HepG2 (cell line): ENCODE measurements at regions not wholly inside any gene's neighbourhood (a gene's known extent, or its start where the extent isn't known, plus 50 kb on each side); places are given as distances from the start of the nearest gene placed in this dataset.

Experiments used
- ATAC-seq: fragments of 200-7000 bp; cut with Tn5 transposase; 3 replicates; pipeline ENCODE4 v1.9.1; 2020; ENCODE audit warnings: mild to moderate bottlenecking, moderate library complexity
- BruUV-seq: library from RNA; stranded (reverse); fragments of 400-500 nt; replicated peaks from 2 replicates; lab custom pipeline; 2021; lab: Mats Ljungman, UMichigan
- CTCF ChIA-PET: fragments of 300-600 bp; formaldehyde crosslinking; extraction: SDS; loops from one replicate; lab custom pipeline; 2021; ENCODE audit warnings: low total read pairs, inconsistent platforms, low intra/inter-chr PET ratio; lab: Yijun Ruan, JAX
- POLR2A ChIA-PET: fragments of 350-600 bp; sonication (Branson Sonifier 250); formaldehyde crosslinking; loops from one replicate; lab custom pipeline; 2020; ENCODE audit warnings: antibody characterized with exemption, inconsistent platforms; lab: Yijun Ruan, JAX
- DNase-seq: peaks from one replicate; pipeline ENCODE4 v3.0.0-alpha.2; 2015; ENCODE audit warnings: low spot score
- FAIRE-seq: peaks from 3 replicates; lab custom pipeline; 2011; peaks lifted over from hg19 to GRCh38; lab: Jason Lieb, UNC
- H2AFZ ChIP-seq: one replicate; pipeline ENCODE4 v1.6.1; 2011; ENCODE audit warnings: low read length, inconsistent platforms
- H3K27ac ChIP-seq: fragments of 300-600 bp; 3 replicates; pipeline ENCODE4 v1.8.0; 2011; ENCODE audit warnings: mixed run types, mild to moderate bottlenecking, mixed read lengths, low read length, inconsistent platforms; ENCODE audit not compliant: insufficient read depth; ENCODE audit errors: extremely low read length
- H3K27me3 ChIP-seq, 2 experiments: fragments of 200-600 bp in 1 of 2; 2 replicates in 1 of 2; 3 replicates in 1 of 2; pipeline versions ENCODE4 v1.6.0 to v1.8.0; 2011; ENCODE audit warnings: low read length in 2 of 2, mild to moderate bottlenecking in 2 of 2, moderate library complexity in 2 of 2, inconsistent platforms in 1 of 2; ENCODE audit not compliant: insufficient read depth in 2 of 2, control insufficient read depth in 1 of 2
- H3K36me3 ChIP-seq, 2 experiments: fragments of 200-600 bp in 1 of 2; replicated peaks in 1 of 2; 2 replicates in 1 of 2; 3 replicates in 1 of 2; pipeline versions ENCODE4 v1.5.1 to v1.8.0; 2011; ENCODE audit warnings: low read length in 2 of 2, inconsistent platforms in 1 of 2; ENCODE audit not compliant: insufficient read depth in 2 of 2, control insufficient read depth in 1 of 2
- H3K4me1 ChIP-seq: 2 replicates; pipeline ENCODE4 v1.5.1; 2012; ENCODE audit warnings: low read length, inconsistent platforms; ENCODE audit not compliant: insufficient read depth
- H3K4me2 ChIP-seq: 2 replicates; pipeline ENCODE4 v1.6.0; 2011; ENCODE audit warnings: low read depth, low read length, inconsistent platforms
- H3K4me3 ChIP-seq, 3 experiments: fragments of 200-600 bp in 1 of 3; sonication (generic), shearing (Covaris generic) in 1 of 3; replicated peaks in 1 of 3; 2 replicates each; pipeline ENCODE4 v1.5.1; 2011 to 2016; ENCODE audit warnings: low read length in 3 of 3, inconsistent platforms in 2 of 3, low read depth in 2 of 3, mild to moderate bottlenecking in 2 of 3, control low read depth in 1 of 3, mixed read lengths in 1 of 3; ENCODE audit not compliant: insufficient read depth in 1 of 3
- H3K79me2 ChIP-seq: one replicate; pipeline ENCODE4 v1.6.1; 2011; ENCODE audit warnings: low read length, inconsistent platforms; ENCODE audit not compliant: insufficient read depth
- H3K9ac ChIP-seq: 2 replicates; pipeline ENCODE4 v1.6.0; 2011; ENCODE audit warnings: mild to moderate bottlenecking, low read depth, low read length, inconsistent platforms; ENCODE audit not compliant: insufficient read depth
- H3K9me3 ChIP-seq: 2 replicates; pipeline ENCODE4 v1.5.1; 2012; ENCODE audit warnings: mild to moderate bottlenecking, low read length
- H4K20me1 ChIP-seq: 2 replicates; pipeline ENCODE4 v1.6.0; 2011; ENCODE audit warnings: inconsistent platforms, mild to moderate bottlenecking, low read length, moderate library complexity; ENCODE audit not compliant: insufficient read depth
- EZH2 ChIP-seq: conservative IDR thresholded peaks from 2 replicates; pipeline ENCODE4 v1.6.1; 2012; ENCODE audit warnings: mild to moderate bottlenecking, low read depth, low read length, moderate library complexity
- NR3C1 ChIP-seq: sonication (generic); formaldehyde crosslinking; IDR thresholded peaks from 2 replicates; pipeline ENCODE4 v1.4.0; 2020; ENCODE audit warnings: missing genetic modification reagents
- SNAPC2 ChIP-seq: sonication (generic); formaldehyde crosslinking; IDR thresholded peaks from 2 replicates; pipeline ENCODE4 v1.8.1; 2022; ENCODE audit warnings: mild to moderate bottlenecking, missing genetic modification reagents
- ZNF225 ChIP-seq: sonication (generic); formaldehyde crosslinking; IDR thresholded peaks from 2 replicates; pipeline ENCODE4 v1.4.0; 2020; ENCODE audit warnings: mild to moderate bottlenecking, missing genetic modification reagents
- ZNF720 ChIP-seq: sonication (generic); formaldehyde crosslinking; IDR thresholded peaks from 2 replicates; pipeline ENCODE4 v1.4.0; 2020; ENCODE audit warnings: missing genetic modification reagents
- WGBS: methylation state at CpG from one replicate; pipeline ENCODE4 v1.1.6; 2017; ENCODE audit warnings: low lambda C conversion rate; 5-methylcytosine and 5-hydroxymethylcytosine counted together
- in situ Hi-C: cut with HindIII; loops from 2 replicates; pipeline ENCODE4 v1.10.0; 2017; ENCODE audit warnings: low pct_unique_long_range_greater_than_20kb; ENCODE audit not compliant: extremely low pct_ligation_motif_present
- intact Hi-C: fragments of 100-400 bp; cut with micrococcal nuclease; formaldehyde crosslinking; loops from one replicate; pipeline ENCODE4 v1.10.0; 2022; ENCODE audit not compliant: unreplicated experiment

DNA sequence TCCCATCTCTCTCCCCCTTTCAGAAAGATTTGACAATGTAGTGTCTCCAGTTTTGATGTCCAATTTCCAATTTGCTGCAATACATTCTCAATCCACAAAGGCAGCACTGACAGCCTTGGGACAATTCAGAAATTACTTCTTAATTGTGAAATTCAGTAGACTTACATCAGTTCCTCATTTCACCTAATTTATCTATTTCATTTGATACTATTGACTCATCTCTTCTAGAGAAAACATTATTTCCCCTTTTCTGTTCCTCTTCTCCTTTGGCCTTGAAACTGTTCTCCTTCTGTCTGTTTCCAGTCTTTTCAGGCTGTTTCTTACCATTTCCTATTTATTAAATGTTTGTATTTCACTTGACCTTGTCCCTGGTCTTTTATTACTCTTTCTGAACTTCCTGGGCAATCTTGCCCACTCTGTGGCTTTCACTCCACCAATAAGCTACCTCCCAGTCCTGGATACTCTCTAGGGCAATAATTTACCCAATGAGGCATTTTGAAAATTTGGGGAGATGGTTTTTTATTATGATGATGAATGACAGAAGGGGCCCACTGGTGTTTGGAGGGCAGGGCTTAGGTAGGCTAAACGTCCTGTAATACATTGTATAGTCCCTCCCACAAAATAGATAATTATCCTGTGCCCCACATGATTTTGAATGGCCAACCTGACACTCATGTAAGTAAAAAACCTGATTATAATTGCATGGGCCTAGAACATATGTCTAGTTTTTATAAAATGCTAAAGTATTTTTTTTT, 498.0 kb upstream of the BOD1L1 start:
- Histone ChIP-seq H3K79me2 (no peaks in the 10 kb centered on the region), H3K27ac (no peak overlapping the region), H3K27me3 (no peaks in the 10 kb centered on the region), H4K20me1 (no peaks in the 10 kb centered on the region), H3K4me1 (no peaks in the 10 kb centered on the region), H2AFZ (no peak overlapping the region), H3K4me3 (no peak overlapping the region), H3K36me3 (no peaks in the 10 kb centered on the region), H3K4me2 (no peak overlapping the region), H3K9ac (no peak overlapping the region)
- intact Hi-C loops = no loop called here
- in situ Hi-C loops = no loop called here
- BruUV-seq = no TSS peak
- 6% methylated on average over 1 of the region's 1 CpG for WGBS
- POLR2A ChIA-PET = no interaction called here
- no peak for ATAC-seq
- CTCF ChIA-PET = no interaction called here
- FAIRE-seq = no peak
- no peak for TF ChIP-seq EZH2
- TF ChIP-seq, all 625 proteins: peak for 0
- peaks cover 89% of the 10 kb centered on the region for H3K9me3 ChIP-seq
- no peak for DNase-seq

DNA sequence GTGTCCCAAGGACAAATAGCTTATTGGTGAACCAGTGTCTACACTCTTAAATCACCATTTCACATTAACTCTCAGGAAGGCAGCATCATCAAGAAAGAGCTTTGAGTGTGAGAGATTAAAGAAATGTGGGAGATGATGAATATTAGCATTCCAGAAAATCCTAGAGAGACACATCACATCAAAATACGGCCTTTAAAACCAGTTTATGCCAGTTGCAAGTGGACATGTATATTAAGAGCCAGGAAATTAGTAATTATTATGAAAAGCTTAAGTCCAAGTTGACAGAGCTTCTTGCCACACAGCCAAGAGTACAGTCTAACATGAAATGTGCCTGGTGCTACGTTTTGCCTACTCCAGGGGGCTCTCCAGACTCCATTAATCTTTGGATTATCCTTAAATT, 503.0 kb upstream of the BOD1L1 start:
- CTCF ChIA-PET = no interaction called here
- POLR2A ChIA-PET = no interaction called here
- no peaks in the 10 kb centered on the region for H3K4me1 ChIP-seq
- H3K4me3 ChIP-seq = no peak overlapping the region
- intact Hi-C loops = no loop called here
- peaks cover 88% of the 10 kb centered on the region for H3K9me3 ChIP-seq
- no peaks in the 10 kb centered on the region for H3K79me2 ChIP-seq
- no peaks in the 10 kb centered on the region for H4K20me1 ChIP-seq
- H3K27me3 ChIP-seq = no peaks in the 10 kb centered on the region
- FAIRE-seq (no peak), ATAC-seq (no peak), DNase-seq (no peak)
- BruUV-seq = no TSS peak
- H3K4me2 ChIP-seq = no peak overlapping the region
- WGBS = 0% methylated on average over 2 of the region's 2 CpGs
- no peak overlapping the region for H3K27ac ChIP-seq
- no peak overlapping the region for H3K9ac ChIP-seq
- no peaks in the 10 kb centered on the region for H3K36me3 ChIP-seq
- H2AFZ ChIP-seq = no peak overlapping the region
- TF ChIP-seq NR3C1 (CRISPR knock-in tag) = no peak
- no peak for TF ChIP-seq ZNF225 (CRISPR knock-in tag)
- no peak for TF ChIP-seq ZNF720
- TF ChIP-seq SNAPC2 (CRISPR knock-in tag) = no peak
- in situ Hi-C loops = no loop called here
